GM23338 (cell line): ENCODE measurements at regions not wholly inside any gene's neighbourhood (a gene's known extent, or its start where the extent isn't known, plus 50 kb on each side); places are given as distances from the start of the nearest gene placed in this dataset.

Experiments used
- ATAC-seq: fragments of 200-7000 bp; cut with Tn5 transposase; 3 replicates; pipeline ENCODE4 v1.9.1; 2020
- DNase-seq: peaks from one replicate; pipeline ENCODE4 v3.0.0-alpha.2; 2015; ENCODE audit warnings: low spot score
- H2AFZ ChIP-seq: fragments of 200-600 bp; sonication (generic); 2 replicates; pipeline ENCODE4 v1.8.0; 2016; ENCODE audit warnings: antibody characterized with exemption, mild to moderate bottlenecking, moderate library complexity
- H3F3A ChIP-seq: fragments of 200-600 bp; sonication (generic); replicated peaks from 2 replicates; pipeline ENCODE4 v1.8.0; 2017; ENCODE audit warnings: antibody characterized with exemption, mixed run types, low read depth
- H3K27ac ChIP-seq: fragments of 200-600 bp; sonication (generic); 2 replicates; pipeline ENCODE4 v1.6.1; 2016; ENCODE audit warnings: low read depth
- H3K27me3 ChIP-seq: fragments of 200-600 bp; sonication (generic); 2 replicates; pipeline ENCODE4 v1.8.0; 2016; ENCODE audit warnings: mild to moderate bottlenecking, mixed run types, moderate library complexity; ENCODE audit not compliant: insufficient read depth
- H3K36me3 ChIP-seq: fragments of 200-600 bp; sonication (generic); 2 replicates; pipeline ENCODE4 v1.8.0; 2016; ENCODE audit warnings: mild to moderate bottlenecking; ENCODE audit not compliant: insufficient read depth
- H3K4me1 ChIP-seq: fragments of 200-600 bp; sonication (generic); 2 replicates; pipeline ENCODE4 v1.8.0; 2016; ENCODE audit warnings: mild to moderate bottlenecking, moderate library complexity; ENCODE audit not compliant: insufficient read depth
- H3K4me2 ChIP-seq: fragments of 200-600 bp; sonication (generic); 2 replicates; pipeline ENCODE4 v1.7.1; 2017; ENCODE audit warnings: mixed run types
- H3K4me3 ChIP-seq: fragments of 200-600 bp; sonication (generic); 2 replicates; pipeline ENCODE4 v1.6.1; 2016; ENCODE audit warnings: mixed run types
- H3K79me2 ChIP-seq: fragments of 200-600 bp; sonication (generic); replicated peaks from 2 replicates; pipeline ENCODE4 v1.8.0; 2017; ENCODE audit warnings: mild to moderate bottlenecking; ENCODE audit not compliant: insufficient read depth
- H3K9me2 ChIP-seq: fragments of 200-600 bp; sonication (generic); 2 replicates; pipeline ENCODE4 v1.8.0; 2017; ENCODE audit not compliant: insufficient read depth
- H4K20me1 ChIP-seq: fragments of 200-600 bp; sonication (generic); replicated peaks from 2 replicates; pipeline ENCODE4 v1.8.0; 2017; ENCODE audit warnings: mild to moderate bottlenecking; ENCODE audit not compliant: insufficient read depth
- H3K27ac Mint-ChIP-seq: 2 replicates; pipeline ENCODE4 v1.8.0; 2020; ENCODE audit warnings: inconsistent platforms, mild to moderate bottlenecking, moderate library complexity, mixed read lengths
- H3K27me3 Mint-ChIP-seq: 3 replicates; pipeline ENCODE4 v1.8.0; 2022; ENCODE audit warnings: low read depth, mild to moderate bottlenecking, moderate library complexity, mixed read lengths, inconsistent platforms; ENCODE audit not compliant: insufficient read depth, poor library complexity
- H3K36me3 Mint-ChIP-seq: 3 replicates; pipeline ENCODE4 v1.8.0; 2021; ENCODE audit warnings: low read depth, mild to moderate bottlenecking, inconsistent platforms, moderate library complexity, mixed read lengths
- H3K4me1 Mint-ChIP-seq: 3 replicates; pipeline ENCODE4 v1.8.0; 2020; ENCODE audit warnings: mild to moderate bottlenecking, inconsistent platforms, mixed read lengths
- H3K4me3 Mint-ChIP-seq: 3 replicates; pipeline ENCODE4 v1.8.0; 2021; ENCODE audit warnings: moderate library complexity, mild to moderate bottlenecking, inconsistent platforms, mixed read lengths
- H3K9me3 Mint-ChIP-seq: 3 replicates; pipeline ENCODE4 v1.8.0; 2020; ENCODE audit warnings: moderate library complexity, mild to moderate bottlenecking, inconsistent platforms, mixed read lengths
- CREB1 ChIP-seq: fragments of 250-450 bp; sonication (Bioruptor Pico); IDR thresholded peaks from 2 replicates; pipeline ENCODE4 v1.5.0; 2020; ENCODE audit warnings: low read depth, mild to moderate bottlenecking, moderate library complexity
- POLR2AphosphoS5 ChIP-seq: IDR thresholded peaks from 2 replicates; pipeline ENCODE4 v1.6.1; 2016; ENCODE audit warnings: antibody characterized with exemption, low read depth
- STAT1 ChIP-seq: IDR thresholded peaks from one replicate; pipeline ENCODE4 v1.6.1; 2016; ENCODE audit warnings: antibody characterized with exemption; ENCODE audit not compliant: unreplicated experiment
- ZNF331 ChIP-seq: fragments of 250-450 bp; sonication (Bioruptor Pico); IDR thresholded peaks from 2 replicates; pipeline ENCODE4 v1.5.0; 2020; ENCODE audit warnings: low read depth, mild to moderate bottlenecking, moderate library complexity
- TF ChIP-seq, protein P1 (sequence below): fragments of 250-450 bp; sonication (Bioruptor Pico); IDR thresholded peaks from 2 replicates; pipeline ENCODE4 v1.5.0; 2020; ENCODE audit warnings: mild to moderate bottlenecking, moderate library complexity

DNA sequence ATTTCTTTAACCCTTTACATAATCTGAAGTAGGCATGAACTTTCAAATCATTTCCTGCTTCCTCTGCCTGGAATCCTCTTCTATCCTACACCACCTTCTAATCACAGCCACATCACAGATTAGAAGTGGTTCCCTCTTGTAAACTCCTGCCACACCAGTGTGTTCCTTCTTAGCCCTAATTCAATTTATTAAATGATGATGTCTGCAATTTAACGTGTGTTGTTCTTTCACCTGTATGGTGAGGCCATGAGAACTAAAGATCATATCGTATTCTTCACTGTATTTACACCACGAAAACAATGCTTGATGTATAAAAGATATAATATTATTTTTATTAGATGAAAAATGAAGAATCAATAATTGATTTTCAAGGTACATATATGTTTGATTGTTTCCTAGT is 494.3 kb downstream of the EPHA4 start (continued):
- TF ChIP-seq, protein P1, sequence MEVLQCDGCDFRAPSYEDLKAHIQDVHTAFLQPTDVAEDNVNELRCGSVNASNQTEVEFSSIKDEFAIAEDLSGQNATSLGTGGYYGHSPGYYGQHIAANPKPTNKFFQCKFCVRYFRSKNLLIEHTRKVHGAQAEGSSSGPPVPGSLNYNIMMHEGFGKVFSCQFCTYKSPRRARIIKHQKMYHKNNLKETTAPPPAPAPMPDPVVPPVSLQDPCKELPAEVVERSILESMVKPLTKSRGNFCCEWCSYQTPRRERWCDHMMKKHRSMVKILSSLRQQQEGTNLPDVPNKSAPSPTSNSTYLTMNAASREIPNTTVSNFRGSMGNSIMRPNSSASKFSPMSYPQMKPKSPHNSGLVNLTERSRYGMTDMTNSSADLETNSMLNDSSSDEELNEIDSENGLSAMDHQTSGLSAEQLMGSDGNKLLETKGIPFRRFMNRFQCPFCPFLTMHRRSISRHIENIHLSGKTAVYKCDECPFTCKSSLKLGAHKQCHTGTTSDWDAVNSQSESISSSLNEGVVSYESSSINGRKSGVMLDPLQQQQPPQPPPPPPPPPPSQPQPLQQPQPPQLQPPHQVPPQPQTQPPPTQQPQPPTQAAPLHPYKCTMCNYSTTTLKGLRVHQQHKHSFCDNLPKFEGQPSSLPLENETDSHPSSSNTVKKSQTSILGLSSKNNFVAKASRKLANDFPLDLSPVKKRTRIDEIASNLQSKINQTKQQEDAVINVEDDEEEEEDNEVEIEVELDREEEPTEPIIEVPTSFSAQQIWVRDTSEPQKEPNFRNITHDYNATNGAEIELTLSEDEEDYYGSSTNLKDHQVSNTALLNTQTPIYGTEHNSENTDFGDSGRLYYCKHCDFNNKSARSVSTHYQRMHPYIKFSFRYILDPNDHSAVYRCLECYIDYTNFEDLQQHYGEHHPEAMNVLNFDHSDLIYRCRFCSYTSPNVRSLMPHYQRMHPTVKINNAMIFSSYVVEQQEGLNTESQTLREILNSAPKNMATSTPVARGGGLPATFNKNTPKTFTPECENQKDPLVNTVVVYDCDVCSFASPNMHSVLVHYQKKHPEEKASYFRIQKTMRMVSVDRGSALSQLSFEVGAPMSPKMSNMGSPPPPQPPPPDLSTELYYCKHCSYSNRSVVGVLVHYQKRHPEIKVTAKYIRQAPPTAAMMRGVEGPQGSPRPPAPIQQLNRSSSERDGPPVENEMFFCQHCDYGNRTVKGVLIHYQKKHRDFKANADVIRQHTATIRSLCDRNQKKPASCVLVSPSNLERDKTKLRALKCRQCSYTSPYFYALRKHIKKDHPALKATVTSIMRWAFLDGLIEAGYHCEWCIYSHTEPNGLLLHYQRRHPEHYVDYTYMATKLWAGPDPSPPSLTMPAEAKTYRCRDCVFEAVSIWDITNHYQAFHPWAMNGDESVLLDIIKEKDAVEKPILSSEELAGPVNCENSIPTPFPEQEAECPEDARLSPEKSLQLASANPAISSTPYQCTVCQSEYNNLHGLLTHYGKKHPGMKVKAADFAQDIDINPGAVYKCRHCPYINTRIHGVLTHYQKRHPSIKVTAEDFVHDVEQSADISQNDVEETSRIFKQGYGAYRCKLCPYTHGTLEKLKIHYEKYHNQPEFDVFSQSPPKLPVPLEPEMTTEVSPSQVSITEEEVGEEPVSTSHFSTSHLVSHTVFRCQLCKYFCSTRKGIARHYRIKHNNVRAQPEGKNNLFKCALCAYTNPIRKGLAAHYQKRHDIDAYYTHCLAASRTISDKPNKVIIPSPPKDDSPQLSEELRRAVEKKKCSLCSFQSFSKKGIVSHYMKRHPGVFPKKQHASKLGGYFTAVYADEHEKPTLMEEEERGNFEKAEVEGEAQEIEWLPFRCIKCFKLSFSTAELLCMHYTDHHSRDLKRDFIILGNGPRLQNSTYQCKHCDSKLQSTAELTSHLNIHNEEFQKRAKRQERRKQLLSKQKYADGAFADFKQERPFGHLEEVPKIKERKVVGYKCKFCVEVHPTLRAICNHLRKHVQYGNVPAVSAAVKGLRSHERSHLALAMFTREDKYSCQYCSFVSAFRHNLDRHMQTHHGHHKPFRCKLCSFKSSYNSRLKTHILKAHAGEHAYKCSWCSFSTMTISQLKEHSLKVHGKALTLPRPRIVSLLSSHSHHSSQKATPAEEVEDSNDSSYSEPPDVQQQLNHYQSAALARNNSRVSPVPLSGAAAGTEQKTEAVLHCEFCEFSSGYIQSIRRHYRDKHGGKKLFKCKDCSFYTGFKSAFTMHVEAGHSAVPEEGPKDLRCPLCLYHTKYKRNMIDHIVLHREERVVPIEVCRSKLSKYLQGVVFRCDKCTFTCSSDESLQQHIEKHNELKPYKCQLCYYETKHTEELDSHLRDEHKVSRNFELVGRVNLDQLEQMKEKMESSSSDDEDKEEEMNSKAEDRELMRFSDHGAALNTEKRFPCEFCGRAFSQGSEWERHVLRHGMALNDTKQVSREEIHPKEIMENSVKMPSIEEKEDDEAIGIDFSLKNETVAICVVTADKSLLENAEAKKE (CRISPR knock-in tag), result no peak

DNA sequence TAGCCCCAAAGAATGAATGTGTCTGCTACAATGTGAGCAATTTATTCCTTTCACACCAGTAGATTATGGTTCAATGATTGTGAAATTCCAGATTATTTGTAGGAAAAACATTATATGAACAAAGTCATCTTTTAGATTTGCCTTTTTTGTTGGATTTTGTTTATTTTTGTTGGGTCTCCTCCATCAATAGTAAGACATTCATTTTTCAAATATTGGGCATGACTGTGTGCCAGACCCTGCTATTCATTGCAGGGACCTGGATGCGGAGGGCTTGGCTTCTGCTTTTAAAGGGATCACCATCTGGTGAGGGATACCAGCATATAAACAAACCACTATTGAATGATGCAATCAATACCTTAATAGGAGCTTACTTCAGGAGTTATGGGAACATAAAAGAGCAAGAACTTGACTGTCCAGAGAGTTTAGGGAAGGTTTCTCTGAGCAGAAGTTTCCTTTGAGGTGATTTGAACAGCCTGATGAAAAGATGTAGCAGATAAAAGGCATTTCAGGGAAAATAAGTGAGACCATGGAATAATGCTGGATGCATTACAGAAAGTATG is 486.7 kb downstream of the EPHA4 start:
- no peaks in the 10 kb centered on the region; the same call in 2 of the 3 replicates for H3K36me3 Mint-ChIP-seq
- Histone ChIP-seq H3K36me3 (no peaks in the 10 kb centered on the region), H3K4me2 (no peak overlapping the region), H2AFZ (no peak overlapping the region), H3K4me1 (no peaks in the 10 kb centered on the region), H3K4me3 (no peak overlapping the region), H3K9me2 (no peaks in the 10 kb centered on the region), H3K27ac (no peak overlapping the region), H4K20me1 (no peaks in the 10 kb centered on the region), H3K79me2 (no peaks in the 10 kb centered on the region), H3F3A (no peaks in the 10 kb centered on the region), H3K27me3 (no peaks in the 10 kb centered on the region)
- H3K4me3 Mint-ChIP-seq, result no peak overlapping the region
- no peak for ATAC-seq
- no peaks in the 10 kb centered on the region for H3K4me1 Mint-ChIP-seq
- no peak for DNase-seq
- H3K27ac Mint-ChIP-seq, result no peak overlapping the region
- H3K9me3 Mint-ChIP-seq, result peaks cover 2% of the 10 kb centered on the region; the same call in 1 of the 3 replicates
- H3K27me3 Mint-ChIP-seq, result peaks cover 1% of the 10 kb centered on the region
- TF ChIP-seq STAT1 (no peak), CREB1 (CRISPR knock-in tag) (no peak)

- H4K20me1 ChIP-seq, result no peaks in the 10 kb centered on the region
- no peaks in the 10 kb centered on the region; the same call in 2 of the 3 replicates for H3K36me3 Mint-ChIP-seq
- H3K27ac Mint-ChIP-seq, result no peak overlapping the region
- H2AFZ ChIP-seq, result no peak overlapping the region
- no peaks in the 10 kb centered on the region for H3K27me3 ChIP-seq
- no peaks in the 10 kb centered on the region for H3K79me2 ChIP-seq
- no peak overlapping the region for H3K4me3 Mint-ChIP-seq
- no peak for DNase-seq
- no peaks in the 10 kb centered on the region for H3F3A ChIP-seq
- no peak overlapping the region for H3K4me3 ChIP-seq
- ATAC-seq, result no peak
- H3K4me1 ChIP-seq, result no peaks in the 10 kb centered on the region
- no peaks in the 10 kb centered on the region for H3K36me3 ChIP-seq
- peaks cover 2% of the 10 kb centered on the region; the same call in 1 of the 3 replicates for H3K9me3 Mint-ChIP-seq
- no peaks in the 10 kb centered on the region for H3K4me1 Mint-ChIP-seq
- no peaks in the 10 kb centered on the region for H3K9me2 ChIP-seq
- no peak overlapping the region for H3K4me2 ChIP-seq
- H3K27ac ChIP-seq, result no peak overlapping the region
- peaks cover 1% of the 10 kb centered on the region for H3K27me3 Mint-ChIP-seq
- TF ChIP-seq, protein P1 (CRISPR knock-in tag), result no peak
- TF ChIP-seq POLR2AphosphoS5, result no peak
- no peak for TF ChIP-seq ZNF331 (CRISPR knock-in tag)
These were observed 486.2 kb downstream of the EPHA4 start for GRCh38 chr2:221085936-221086335.
